GM13976 (cell line): ENCODE measurements at regions not wholly inside any gene's neighbourhood (a gene's known extent, or its start where the extent isn't known, plus 50 kb on each side); places are given as distances from the start of the nearest gene placed in this dataset.
"Not testable (repeated sequence)": the region's sequence is repeated elsewhere in the genome, so short reads cannot be mapped to it uniquely, and the experiment has no call there.

Experiments used
- DNase-seq: peaks from one replicate; pipeline ENCODE4 v3.0.0; 2012; ENCODE audit warnings: low spot score
- in situ Hi-C: fragments of 300-500 bp; cut with MboI; formaldehyde crosslinking; loops from one replicate; pipeline ENCODE4 v1.12.0; 2022; ENCODE audit warnings: low sequenced_read_pairs, mixed read lengths, inconsistent platforms; ENCODE audit not compliant: unreplicated experiment
- TF ChIP-seq, protein P1 (sequence below): IDR thresholded peaks from 2 replicates; pipeline ENCODE4 v1.5.1; 2012; ENCODE audit warnings: borderline replicate concordance, mild to moderate bottlenecking; ENCODE audit not compliant: insufficient read depth; ENCODE audit errors: extremely low read depth, missing control alignments, control extremely low read depth

DNA sequence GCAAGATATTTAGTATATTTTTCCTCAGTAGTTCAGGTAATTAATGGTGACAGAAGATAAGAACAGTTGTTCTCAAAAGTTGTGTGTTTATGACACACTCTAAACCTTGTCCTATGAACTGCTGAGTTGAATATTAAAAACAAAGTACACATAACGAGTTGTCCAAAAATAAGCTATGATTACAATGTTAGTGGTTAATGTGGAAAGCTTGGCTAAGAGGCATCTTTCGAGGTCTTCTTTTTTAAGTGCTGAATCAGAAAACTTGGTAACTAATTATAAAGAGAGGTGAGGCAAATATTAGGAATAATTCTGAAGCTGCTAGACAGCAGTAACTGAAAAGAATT lies 1088.7 kb downstream of the SUCLG1 start:
- no peak for DNase-seq

GRCh38 chr2:83369601-83370418 lies 1089.3 kb downstream of the SUCLG1 start:
- no peak for DNase-seq
- in situ Hi-C loops: no loop called here
- TF ChIP-seq, protein P1, sequence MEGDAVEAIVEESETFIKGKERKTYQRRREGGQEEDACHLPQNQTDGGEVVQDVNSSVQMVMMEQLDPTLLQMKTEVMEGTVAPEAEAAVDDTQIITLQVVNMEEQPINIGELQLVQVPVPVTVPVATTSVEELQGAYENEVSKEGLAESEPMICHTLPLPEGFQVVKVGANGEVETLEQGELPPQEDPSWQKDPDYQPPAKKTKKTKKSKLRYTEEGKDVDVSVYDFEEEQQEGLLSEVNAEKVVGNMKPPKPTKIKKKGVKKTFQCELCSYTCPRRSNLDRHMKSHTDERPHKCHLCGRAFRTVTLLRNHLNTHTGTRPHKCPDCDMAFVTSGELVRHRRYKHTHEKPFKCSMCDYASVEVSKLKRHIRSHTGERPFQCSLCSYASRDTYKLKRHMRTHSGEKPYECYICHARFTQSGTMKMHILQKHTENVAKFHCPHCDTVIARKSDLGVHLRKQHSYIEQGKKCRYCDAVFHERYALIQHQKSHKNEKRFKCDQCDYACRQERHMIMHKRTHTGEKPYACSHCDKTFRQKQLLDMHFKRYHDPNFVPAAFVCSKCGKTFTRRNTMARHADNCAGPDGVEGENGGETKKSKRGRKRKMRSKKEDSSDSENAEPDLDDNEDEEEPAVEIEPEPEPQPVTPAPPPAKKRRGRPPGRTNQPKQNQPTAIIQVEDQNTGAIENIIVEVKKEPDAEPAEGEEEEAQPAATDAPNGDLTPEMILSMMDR: no peak

More for the DNA sequence above, 1088.7 kb downstream of the SUCLG1 start:
- TF ChIP-seq, protein P1: no peak
- in situ Hi-C loops: no loop called here

DNA sequence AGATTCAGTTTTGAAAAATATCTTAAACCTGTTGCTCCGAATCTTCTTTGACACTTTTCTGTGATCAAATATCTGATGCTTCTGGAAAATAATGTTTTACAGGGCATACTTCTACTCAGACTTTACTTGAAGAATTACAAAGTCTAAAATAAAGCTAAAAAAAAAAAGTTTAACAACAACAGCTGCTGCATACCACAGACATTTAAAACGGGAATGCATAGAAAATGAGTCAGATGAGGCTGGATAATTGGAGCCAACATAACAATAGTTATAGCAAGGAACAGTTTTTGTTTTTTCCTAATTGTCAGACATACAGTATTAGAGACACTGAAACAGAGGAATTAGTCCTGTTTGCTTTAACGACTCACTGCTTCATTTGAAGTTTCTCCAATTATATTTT lies 1090.2 kb downstream of the SUCLG1 start:
- in situ Hi-C loops: no loop called here
- no peak for DNase-seq
- TF ChIP-seq, protein P1: no peak

GRCh38 chr2:83368461-83368860 lies 1090.6 kb downstream of the SUCLG1 start:
- TF ChIP-seq, protein P1: no peak
- no peak for DNase-seq
- in situ Hi-C loops: no loop called here

GRCh38 chr2:83365476-83365875 lies 1093.6 kb downstream of the SUCLG1 start:
- DNase-seq: no peak
- TF ChIP-seq, protein P1: no peak
- in situ Hi-C loops: no loop called here

DNA sequence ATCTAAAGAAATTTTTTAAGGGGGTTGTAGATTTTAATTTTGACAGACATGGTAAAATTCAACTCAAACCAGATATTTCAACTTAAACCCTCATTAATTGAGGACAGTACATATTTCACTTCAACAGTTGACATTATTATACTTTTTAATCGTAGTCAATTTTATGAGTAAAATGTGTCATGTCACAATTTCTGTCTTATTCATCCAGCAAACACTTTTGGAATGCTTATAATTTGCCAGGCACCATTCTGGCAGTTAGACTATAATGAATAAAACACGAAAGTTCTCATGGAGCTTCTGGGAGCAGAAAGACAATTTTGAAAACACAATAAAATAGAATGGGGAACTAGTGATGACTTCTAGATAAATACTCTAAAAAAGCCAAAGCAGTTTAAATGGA lies 1094.8 kb downstream of the SUCLG1 start:
- DNase-seq: no peak
- in situ Hi-C loops: no loop called here
- TF ChIP-seq, protein P1: no peak

DNA sequence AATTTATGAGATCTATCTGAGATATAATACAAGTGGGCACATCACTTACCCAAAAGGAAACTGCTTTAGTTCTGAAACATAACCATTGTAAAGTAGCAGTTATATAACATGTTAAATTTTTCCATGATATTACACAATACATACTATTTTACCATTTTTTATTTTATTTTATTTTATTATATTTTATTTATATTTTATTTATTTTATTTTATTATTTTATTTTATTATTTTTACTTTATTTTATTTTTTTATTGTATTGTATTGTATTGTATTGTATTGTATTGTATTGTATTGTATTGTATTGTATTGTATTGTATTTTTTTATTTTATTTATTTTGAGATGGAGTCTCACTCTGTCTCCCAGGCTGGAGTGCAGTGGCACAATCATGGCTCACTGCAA lies 1095.9 kb downstream of the SUCLG1 start:
- in situ Hi-C loops, DNase-seq: not testable (repeated sequence)
